ENCODE measurements at regions not wholly inside any gene's neighbourhood (a gene's known extent, or its start where the extent isn't known, plus 50 kb on each side); places are given as distances from the start of the nearest gene placed in this dataset.
"Not testable (repeated sequence)": the region's sequence is repeated elsewhere in the genome, so short reads cannot be mapped to it uniquely, and the experiment has no call there.

DNA sequence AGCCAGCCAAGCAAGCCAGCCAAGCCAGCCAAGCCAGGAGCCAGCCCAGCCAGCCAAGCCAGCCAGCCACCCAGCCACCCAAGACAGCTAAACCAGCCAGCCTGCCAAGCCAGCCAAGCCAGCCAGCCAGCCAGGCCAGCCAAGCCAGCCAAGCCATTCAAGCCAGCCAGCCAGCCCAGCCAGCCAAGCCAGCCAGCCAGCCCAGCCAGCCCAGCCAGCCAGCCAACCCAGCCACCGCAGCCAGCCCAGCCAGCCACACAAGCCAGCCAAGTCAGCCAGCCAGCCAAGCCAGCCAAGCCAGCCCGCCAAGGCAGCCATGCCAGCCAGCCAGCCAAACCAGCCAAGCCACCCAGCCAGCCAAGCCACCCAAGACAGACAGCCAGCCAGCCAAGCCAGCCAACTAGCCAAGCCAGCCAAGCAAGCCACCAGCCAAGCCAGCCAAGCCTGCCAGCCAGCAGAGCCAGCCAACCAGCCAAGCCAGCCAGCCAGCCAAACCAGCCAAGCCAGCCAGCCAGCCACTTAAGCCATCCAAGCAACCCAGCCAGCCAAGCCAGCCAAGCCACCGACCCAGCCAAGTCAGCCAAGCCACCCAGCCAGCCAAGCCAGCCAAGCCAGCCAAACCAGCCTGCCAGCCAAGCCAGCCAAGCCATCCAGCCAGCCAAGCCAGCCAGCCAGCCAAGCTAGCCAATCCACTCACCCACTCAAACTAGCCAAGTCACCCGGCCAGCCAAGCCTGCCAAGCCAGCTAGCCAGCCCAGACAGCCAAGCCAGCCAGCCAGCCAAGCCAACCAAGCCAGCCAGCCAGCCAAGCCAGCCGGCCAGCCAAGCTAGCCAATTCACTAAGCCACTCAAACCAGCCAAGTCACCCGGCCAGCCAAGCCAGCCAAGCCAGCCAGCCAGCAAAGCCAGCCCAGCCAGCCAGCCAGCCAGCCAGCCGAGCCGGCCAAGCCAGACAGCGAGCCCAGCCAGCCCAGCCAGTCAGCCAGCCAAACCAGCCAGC is 328.8 kb upstream of the PLGLB2 start:
- not testable (repeated sequence) for ATAC-seq

DNA sequence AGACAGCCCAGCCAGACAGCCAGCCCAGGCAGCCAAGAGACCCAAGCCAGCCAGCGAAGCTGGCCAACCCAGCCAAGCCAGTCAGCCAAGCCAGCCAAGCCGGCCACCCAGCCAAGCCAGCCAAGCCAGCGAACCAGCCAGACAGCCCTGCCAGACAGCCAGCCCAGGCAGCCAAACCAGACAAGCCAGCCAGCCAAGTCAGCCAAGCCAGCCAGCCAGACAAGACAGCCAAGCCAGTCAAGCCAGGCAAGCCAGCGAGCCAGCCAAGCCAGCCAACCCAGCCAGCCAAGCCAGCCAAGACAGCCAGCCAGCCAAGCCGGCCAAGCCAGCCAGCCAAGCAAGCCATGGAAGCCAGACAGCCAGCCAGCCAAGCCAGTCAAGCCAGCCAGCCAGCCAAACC is 327.9 kb upstream of the PLGLB2 start:
- H3K36me3 Mint-ChIP-seq (ENCODE audit: low read depth); H3K9me3 Mint-ChIP-seq; H3K27me3 Mint-ChIP-seq; intact Hi-C loops (cut with micrococcal nuclease); POLR2A ChIA-PET; H3K4me1 Mint-ChIP-seq (ENCODE audit: low read depth); H3K4me3 Mint-ChIP-seq; H3K27ac Mint-ChIP-seq; CTCF ChIA-PET; DNase-seq; ATAC-seq: not testable (repeated sequence)

More for the DNA sequence above, 328.8 kb upstream of the PLGLB2 start:
- H3K4me1 Mint-ChIP-seq (ENCODE audit: low read depth); H3K9me3 Mint-ChIP-seq; intact Hi-C loops (cut with micrococcal nuclease); DNase-seq; H3K4me3 Mint-ChIP-seq; H3K27me3 Mint-ChIP-seq; POLR2A ChIA-PET; CTCF ChIA-PET; H3K27ac Mint-ChIP-seq; H3K36me3 Mint-ChIP-seq (ENCODE audit: low read depth): not testable (repeated sequence)

DNA sequence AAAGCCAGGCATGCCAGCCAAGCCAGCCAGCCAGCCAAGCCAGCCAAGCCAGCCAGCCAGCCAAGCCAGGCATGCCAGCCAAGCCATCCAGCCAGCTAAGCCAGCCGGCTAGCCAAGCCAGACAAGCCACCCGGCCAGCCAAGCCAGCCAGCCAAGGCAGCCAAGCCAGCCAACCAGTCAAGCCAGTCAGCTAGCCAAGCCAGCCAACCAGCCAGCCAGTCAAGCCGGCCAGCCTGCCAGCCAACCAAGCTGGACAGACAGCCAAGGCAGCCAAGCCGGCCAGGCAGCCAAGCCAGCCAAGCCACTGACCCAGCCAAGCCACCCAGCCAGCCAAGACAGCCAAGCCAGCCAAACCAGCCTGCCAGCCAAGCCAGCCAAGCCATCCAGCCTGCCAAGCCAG is 326.9 kb upstream of the PLGLB2 start:
- ATAC-seq; H3K4me1 Mint-ChIP-seq (ENCODE audit: low read depth); H3K27ac Mint-ChIP-seq; H3K4me3 Mint-ChIP-seq; intact Hi-C loops (cut with micrococcal nuclease); H3K9me3 Mint-ChIP-seq; DNase-seq; H3K27me3 Mint-ChIP-seq; CTCF ChIA-PET; POLR2A ChIA-PET; H3K36me3 Mint-ChIP-seq (ENCODE audit: low read depth): not testable (repeated sequence)

DNA sequence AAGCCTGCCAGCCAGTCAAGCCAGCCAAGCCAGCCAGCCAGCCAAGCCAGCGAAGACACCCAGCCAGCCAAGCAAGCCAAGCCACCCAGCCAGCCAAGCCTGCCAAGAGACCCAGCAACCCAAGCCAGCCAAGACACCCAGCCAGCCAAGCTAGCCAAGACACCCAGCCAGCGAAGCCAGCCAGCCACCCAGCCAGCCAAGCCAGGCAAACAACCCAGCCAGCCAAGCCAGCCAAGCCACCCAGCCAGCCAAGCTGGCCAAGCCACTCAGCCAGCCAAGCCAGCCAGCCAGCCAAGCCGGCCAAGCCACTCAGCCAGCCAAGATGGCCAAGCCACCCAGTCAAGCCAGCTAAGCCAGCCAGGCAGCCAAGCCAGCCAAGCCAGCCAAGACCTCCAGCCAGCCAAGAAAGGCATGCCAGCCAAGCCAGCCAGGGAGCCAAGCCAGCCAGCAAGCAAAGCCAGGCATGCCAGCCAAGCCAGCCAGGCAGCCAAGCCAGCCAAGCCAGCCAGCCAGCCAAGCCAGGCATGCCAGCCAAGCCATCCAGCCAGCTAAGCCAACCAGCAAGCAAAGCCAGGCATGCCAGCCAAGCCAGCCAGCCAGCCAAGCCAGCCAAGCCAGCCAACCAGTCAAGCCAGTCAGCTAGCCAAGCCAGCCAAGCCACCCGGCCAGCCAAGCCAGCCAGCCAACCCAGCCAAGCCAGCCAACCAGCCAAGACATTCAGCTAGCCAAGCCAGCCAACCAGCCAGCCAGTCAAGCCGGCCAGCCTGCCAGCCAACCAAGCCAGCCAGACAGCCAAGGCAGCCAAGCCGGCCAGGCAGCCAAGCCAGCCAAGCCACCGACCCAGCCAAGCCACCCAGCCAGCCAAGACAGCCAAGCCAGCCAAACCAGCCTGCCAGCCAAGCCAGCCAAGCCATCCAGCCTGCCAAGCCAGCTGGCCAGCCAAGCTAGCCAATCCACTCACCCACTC is 323.8 kb upstream of the PLGLB2 start:
- POLR2A ChIA-PET, result not testable (repeated sequence)

DNA sequence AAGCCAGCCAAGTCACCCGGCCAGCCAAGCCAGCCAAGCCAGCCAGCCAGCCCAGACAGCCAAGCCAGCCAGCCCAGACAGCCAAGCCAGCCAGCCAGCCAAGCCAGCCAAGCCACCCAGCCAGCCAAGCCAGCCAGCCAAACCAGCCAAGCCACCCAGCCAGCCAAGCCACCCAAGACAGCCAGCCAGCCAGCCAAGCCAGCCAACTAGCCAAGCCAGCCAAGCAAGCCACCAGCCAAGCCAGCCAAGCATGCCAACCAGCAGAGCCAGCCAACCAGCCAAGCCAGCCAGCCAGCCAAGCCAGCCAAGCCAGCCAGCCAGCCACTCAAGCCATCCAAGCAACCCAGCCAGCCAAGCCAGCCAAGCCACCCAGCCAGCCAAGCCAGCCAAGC is 323.1 kb upstream of the PLGLB2 start:
- ATAC-seq; H3K36me3 Mint-ChIP-seq (ENCODE audit: low read depth); H3K4me3 Mint-ChIP-seq; H3K27me3 Mint-ChIP-seq; CTCF ChIA-PET; H3K27ac Mint-ChIP-seq; intact Hi-C loops (cut with micrococcal nuclease); H3K9me3 Mint-ChIP-seq; H3K4me1 Mint-ChIP-seq (ENCODE audit: low read depth); DNase-seq; POLR2A ChIA-PET: not testable (repeated sequence)

More for the DNA sequence above, 323.8 kb upstream of the PLGLB2 start:
- DNase-seq; CTCF ChIA-PET; ATAC-seq; H3K9me3 Mint-ChIP-seq; H3K4me3 Mint-ChIP-seq; H3K4me1 Mint-ChIP-seq (ENCODE audit: low read depth); intact Hi-C loops (cut with micrococcal nuclease); H3K36me3 Mint-ChIP-seq (ENCODE audit: low read depth); H3K27me3 Mint-ChIP-seq; H3K27ac Mint-ChIP-seq: not testable (repeated sequence)

DNA sequence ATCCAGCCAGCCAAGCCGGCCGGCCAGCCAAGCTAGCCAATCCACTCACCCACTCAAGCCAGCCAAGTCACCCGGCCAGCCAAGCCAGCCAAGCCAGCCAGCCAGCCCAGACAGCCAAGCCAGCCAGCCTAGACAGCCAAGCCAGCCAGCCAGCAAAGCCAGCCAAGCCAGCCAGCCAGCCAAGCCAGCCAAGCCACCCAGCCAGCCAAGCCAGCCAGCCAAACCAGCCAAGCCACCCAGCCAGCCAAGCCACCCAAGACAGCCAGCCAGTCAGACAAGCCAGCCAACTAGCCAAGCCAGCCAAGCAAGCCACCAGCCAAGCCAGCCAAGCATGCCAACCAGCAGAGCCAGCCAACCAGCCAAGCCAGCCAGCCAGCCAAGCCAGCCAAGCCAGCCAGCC is 322.7 kb upstream of the PLGLB2 start:
- ATAC-seq; CTCF ChIA-PET; H3K27ac Mint-ChIP-seq; POLR2A ChIA-PET; H3K9me3 Mint-ChIP-seq; DNase-seq; H3K4me1 Mint-ChIP-seq (ENCODE audit: low read depth); H3K27me3 Mint-ChIP-seq; H3K4me3 Mint-ChIP-seq; H3K36me3 Mint-ChIP-seq (ENCODE audit: low read depth); intact Hi-C loops (cut with micrococcal nuclease): not testable (repeated sequence)

DNA sequence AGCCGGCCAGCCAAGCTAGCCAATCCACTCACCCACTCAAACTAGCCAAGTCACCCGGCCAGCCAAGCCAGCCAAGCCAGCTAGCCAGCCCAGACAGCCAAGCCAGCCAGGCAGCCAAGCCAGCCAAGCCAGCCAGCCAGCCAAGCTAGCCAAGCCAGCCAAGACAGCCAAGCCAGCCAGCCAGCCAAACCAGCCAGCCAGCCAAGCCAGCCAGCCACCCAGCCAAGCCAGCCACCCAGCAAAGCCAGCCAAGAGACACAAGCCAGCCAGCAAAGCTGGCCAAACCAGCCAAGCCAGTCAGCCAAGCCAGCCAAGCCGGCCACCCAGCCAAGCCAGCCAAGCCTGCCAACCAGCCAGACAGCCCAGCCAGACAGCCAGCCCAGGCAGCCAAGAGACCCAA is 322.2 kb upstream of the PLGLB2 start:
- H3K9me3 Mint-ChIP-seq; H3K27ac Mint-ChIP-seq; H3K4me1 Mint-ChIP-seq (ENCODE audit: low read depth); POLR2A ChIA-PET; H3K4me3 Mint-ChIP-seq; intact Hi-C loops (cut with micrococcal nuclease); DNase-seq; H3K36me3 Mint-ChIP-seq (ENCODE audit: low read depth); CTCF ChIA-PET; ATAC-seq; H3K27me3 Mint-ChIP-seq: not testable (repeated sequence)

DNA sequence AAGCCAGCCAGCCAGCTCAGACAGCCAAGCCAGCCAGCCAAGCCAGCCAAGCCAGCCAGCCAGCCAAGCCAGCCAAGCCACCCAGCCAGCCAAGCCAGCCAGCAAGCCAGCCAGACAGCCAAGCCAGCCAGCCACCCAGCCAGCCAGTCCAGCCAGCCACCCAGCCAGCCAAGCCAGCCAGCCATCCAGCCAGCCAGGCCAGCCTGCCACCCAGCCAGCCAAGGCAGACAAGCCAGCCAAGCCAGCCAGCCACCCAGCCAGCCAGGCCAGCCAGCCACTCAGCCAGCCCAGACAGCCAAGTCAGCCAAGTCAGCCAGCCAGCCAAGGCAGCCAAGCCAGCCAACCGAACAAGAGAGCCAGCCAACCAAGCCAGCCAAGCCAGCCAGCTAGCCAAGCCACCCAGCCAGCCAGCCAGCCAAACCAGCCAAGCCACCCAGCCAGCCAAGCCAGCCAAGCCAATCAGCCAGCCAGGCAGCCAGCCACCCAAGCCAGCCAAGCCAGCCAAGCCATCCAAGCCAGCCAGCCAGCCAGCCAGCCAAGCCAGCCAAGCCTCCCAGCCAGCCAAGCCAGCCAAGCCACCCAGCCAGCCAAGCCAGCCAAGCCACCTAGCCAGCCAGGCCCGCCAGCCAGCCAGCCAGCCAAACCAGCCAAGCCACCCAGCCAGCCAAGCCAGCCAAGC is 319.3 kb upstream of the PLGLB2 start:
- ATAC-seq; CTCF ChIA-PET; H3K4me1 Mint-ChIP-seq (ENCODE audit: low read depth); H3K9me3 Mint-ChIP-seq; POLR2A ChIA-PET; H3K27me3 Mint-ChIP-seq; H3K36me3 Mint-ChIP-seq (ENCODE audit: low read depth); intact Hi-C loops (cut with micrococcal nuclease); DNase-seq; H3K4me3 Mint-ChIP-seq; H3K27ac Mint-ChIP-seq: not testable (repeated sequence)

DNA sequence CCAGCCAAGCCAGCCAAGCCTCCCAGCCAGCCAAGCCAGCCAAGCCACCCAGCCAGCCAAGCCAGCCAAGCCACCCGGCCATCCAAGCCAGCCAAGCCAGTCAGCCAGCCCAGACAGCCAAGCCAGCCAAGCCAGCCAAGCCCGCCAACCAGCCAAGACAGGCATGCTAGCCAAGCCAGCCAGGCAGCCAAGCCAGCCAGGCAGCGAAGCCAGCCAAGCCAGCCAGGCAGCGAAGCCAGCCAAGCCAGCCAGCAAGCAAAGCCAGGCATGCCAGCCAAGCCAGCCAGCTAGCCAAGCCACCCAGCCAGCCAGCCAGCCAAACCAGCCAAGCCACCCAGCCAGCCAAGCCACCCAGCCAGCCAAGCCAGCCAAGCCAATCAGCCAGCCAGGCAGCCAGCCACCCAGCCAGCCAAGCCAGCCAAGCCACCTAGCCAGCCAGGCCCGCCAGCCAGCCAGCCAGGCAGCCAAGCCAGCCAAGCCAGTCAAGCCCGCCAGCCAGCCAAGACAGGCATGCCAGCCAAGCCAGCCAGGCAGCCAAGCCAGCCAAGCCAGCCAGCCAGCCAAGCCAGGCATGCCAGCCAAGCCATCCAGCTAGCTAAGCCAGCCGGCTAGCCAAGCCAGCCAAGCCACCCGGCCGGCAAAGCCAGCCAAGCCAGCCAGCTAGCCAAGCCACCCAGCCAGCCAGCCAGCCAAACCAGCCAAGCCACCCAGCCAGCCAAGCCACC is 318.5 kb upstream of the PLGLB2 start:
- intact Hi-C loops (cut with micrococcal nuclease); H3K9me3 Mint-ChIP-seq; H3K4me3 Mint-ChIP-seq; POLR2A ChIA-PET; ATAC-seq; H3K36me3 Mint-ChIP-seq (ENCODE audit: low read depth); H3K4me1 Mint-ChIP-seq (ENCODE audit: low read depth); H3K27me3 Mint-ChIP-seq; H3K27ac Mint-ChIP-seq; DNase-seq; CTCF ChIA-PET: not testable (repeated sequence)

DNA sequence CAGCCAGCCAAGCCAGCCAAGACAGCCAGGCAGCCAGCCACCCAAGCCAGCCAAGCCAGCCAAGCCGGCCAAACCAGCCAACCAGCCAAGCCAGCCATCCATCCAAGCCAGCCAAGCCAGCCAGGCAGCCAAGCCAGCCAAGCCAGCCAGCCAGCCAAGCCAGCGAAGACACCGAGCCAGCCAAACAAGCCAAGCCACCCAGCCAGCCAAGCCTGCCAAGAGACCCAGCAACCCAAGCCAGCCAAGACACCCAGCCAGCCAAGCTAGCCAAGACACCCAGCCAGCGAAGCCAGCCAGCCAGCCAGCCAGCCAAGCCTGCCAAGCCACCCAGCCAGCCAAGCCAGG is 318.0 kb upstream of the PLGLB2 start:
- POLR2A ChIA-PET, ATAC-seq, H3K27me3 Mint-ChIP-seq: not testable (repeated sequence)

DNA sequence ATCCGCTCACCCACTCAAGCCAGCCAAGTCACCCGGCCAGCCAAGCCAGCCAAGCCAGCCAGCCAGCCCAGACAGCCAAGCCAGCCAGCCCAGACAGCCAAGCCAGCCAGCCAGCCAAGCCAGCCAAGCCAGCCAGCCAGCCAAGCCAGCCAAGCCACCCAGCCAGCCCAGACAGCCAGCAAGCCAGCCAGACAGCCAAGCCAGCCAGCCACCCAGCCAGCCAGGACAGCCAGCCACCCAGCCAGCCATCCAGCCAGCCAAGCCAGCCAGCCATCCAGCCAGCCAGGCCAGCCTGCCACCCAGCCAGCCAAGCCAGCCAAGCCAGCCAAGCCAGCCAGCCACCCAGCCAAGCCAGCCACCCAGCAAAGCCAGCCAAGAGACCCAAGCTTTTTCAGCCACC is 316.8 kb upstream of the PLGLB2 start:
- intact Hi-C loops (cut with micrococcal nuclease); POLR2A ChIA-PET; H3K4me3 Mint-ChIP-seq; ATAC-seq; DNase-seq; H3K27ac Mint-ChIP-seq; CTCF ChIA-PET; H3K36me3 Mint-ChIP-seq (ENCODE audit: low read depth); H3K4me1 Mint-ChIP-seq (ENCODE audit: low read depth); H3K9me3 Mint-ChIP-seq; H3K27me3 Mint-ChIP-seq: not testable (repeated sequence)

More for the DNA sequence above, 318.0 kb upstream of the PLGLB2 start:
- CTCF ChIA-PET; H3K36me3 Mint-ChIP-seq (ENCODE audit: low read depth); H3K27ac Mint-ChIP-seq; intact Hi-C loops (cut with micrococcal nuclease); H3K4me3 Mint-ChIP-seq; DNase-seq; H3K4me1 Mint-ChIP-seq (ENCODE audit: low read depth); H3K9me3 Mint-ChIP-seq: not testable (repeated sequence)
